VCaP (cell line): ENCODE measurements at regions not wholly inside any gene's neighbourhood (a gene's known extent, or its start where the extent isn't known, plus 50 kb on each side); places are given as distances from the start of the nearest gene placed in this dataset.
"Not testable (repeated sequence)": the region's sequence is repeated elsewhere in the genome, so short reads cannot be mapped to it uniquely, and the experiment has no call there.

Experiments
- H3K27ac ChIP-seq: fragments of 450-650 bp; 2 replicates; pipeline ENCODE4 v1.5.1; 2017
- TF ChIP-seq, protein P1 (sequence below): fragments of 450-650 bp; conservative IDR thresholded peaks from 2 replicates; pipeline ENCODE4 v1.5.1; 2017; ENCODE audit warnings: mild to moderate bottlenecking, moderate library complexity

DNA sequence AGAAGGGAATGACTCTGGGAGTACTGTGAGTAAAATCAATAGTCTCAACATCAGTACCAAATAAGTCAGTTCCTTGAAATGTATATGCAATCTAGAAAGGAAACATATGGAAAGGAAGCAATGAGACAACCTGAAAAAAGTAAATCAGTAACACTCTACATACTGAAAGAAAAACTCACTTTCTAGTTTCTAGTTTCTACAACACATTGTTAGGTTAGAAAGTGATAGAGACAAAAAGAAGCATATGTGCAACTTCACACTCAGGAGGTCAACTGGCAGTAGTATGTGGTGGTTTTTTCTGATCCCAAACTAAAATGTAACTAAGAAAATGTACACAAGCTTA is 156.5 kb upstream of the SOX6 start:
- H3K27ac ChIP-seq: no peak overlapping the region
- TF ChIP-seq, protein P1, sequence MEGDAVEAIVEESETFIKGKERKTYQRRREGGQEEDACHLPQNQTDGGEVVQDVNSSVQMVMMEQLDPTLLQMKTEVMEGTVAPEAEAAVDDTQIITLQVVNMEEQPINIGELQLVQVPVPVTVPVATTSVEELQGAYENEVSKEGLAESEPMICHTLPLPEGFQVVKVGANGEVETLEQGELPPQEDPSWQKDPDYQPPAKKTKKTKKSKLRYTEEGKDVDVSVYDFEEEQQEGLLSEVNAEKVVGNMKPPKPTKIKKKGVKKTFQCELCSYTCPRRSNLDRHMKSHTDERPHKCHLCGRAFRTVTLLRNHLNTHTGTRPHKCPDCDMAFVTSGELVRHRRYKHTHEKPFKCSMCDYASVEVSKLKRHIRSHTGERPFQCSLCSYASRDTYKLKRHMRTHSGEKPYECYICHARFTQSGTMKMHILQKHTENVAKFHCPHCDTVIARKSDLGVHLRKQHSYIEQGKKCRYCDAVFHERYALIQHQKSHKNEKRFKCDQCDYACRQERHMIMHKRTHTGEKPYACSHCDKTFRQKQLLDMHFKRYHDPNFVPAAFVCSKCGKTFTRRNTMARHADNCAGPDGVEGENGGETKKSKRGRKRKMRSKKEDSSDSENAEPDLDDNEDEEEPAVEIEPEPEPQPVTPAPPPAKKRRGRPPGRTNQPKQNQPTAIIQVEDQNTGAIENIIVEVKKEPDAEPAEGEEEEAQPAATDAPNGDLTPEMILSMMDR: no peak

DNA sequence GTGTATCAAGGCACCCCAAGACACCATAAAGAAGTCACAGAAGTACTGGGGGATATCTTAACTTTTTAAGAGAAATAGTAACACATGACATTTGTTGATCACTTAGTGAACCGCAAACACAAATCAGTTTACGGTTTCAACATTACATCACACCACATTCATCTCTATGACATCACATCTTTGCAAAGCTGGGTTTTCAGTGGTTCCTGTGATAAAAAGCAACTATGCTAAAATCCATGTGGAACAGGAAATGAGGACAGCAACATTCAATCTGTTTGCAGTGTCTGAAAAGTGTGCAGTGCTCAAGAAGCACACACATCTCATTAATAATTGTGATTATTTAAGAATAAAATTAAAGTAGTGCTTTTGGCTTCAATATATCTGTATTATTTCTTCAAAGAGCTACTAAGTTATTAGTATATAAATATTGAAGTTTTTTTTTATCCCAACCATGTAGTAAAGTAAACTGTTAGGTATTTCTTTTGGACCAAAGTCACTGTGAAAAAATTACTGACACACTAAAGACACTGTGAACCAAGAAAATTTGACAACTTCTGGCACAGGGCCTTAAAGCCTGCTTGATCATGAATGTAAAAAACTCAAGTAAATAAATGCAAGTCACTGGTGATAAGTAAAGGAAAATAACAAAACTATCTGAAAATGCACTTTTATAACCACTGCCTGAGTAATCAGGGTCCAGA is 156.0 kb upstream of the SOX6 start:
- TF ChIP-seq, protein P1: no peak
- no peak overlapping the region for H3K27ac ChIP-seq

- TF ChIP-seq, protein P1: no peak
- H3K27ac ChIP-seq: no peak overlapping the region
Observed at GRCh38 chr11:16511116-16512114, 155.1 kb upstream of the SOX6 start.

DNA sequence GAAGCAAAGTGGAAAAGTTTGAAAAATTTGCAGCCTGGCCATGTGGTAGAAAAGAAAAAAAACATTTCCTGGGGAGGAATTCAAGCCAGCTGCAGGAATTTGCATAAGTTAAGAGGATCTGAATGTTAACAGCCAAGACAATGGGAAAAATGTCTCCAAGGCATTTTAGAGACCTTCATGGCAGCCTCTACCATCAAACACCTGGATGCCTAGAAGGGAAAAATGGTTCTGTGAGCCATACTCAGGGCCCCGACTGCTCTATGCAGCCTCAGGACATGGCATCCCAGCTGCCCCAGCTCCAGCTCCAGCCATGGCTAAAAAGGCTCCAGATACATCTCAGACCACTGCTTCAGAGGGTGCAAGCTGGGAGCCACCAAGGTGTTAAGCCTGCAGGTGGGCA is 149.1 kb upstream of the SOX6 start:
- H3K27ac ChIP-seq: no peak overlapping the region
- TF ChIP-seq, protein P1: no peak

GRCh38 chr11:16503891-16504290 is 147.5 kb upstream of the SOX6 start:
- not testable (repeated sequence) for H3K27ac ChIP-seq

- TF ChIP-seq, protein P1: no peak
- H3K27ac ChIP-seq: no peak overlapping the region
Observed at GRCh38 chr11:16494918-16495691, 138.8 kb upstream of the SOX6 start.

GRCh38 chr11:16484434-16484833 is 128.1 kb upstream of the SOX6 start:
- no peak overlapping the region for H3K27ac ChIP-seq
- TF ChIP-seq, protein P1: no peak
